PC-3 (cell line): ENCODE measurements at regions not wholly inside any gene's neighbourhood (a gene's known extent, or its start where the extent isn't known, plus 50 kb on each side); places are given as distances from the start of the nearest gene placed in this dataset.

Source experiments
- EZH2 ChIP-seq: fragments of 300-600 bp; sonication (generic); IDR thresholded peaks from one replicate; pipeline ENCODE4 v1.6.1; 2017; ENCODE audit warnings: antibody characterized with exemption, mild to moderate bottlenecking, low read length; ENCODE audit not compliant: unreplicated experiment
- EZH2phosphoT487 ChIP-seq: fragments of 300-600 bp; sonication (generic); IDR thresholded peaks from 2 replicates; pipeline ENCODE4 v1.6.1; 2018; ENCODE audit warnings: mild to moderate bottlenecking, antibody characterized with exemption, low read length, borderline replicate concordance
- TF ChIP-seq, protein P1 (sequence below): fragments of 300-600 bp; sonication (generic); conservative IDR thresholded peaks from 2 replicates; pipeline ENCODE4 v1.5.1; 2017; ENCODE audit warnings: antibody characterized with exemption, low read depth, mild to moderate bottlenecking, low read length

DNA sequence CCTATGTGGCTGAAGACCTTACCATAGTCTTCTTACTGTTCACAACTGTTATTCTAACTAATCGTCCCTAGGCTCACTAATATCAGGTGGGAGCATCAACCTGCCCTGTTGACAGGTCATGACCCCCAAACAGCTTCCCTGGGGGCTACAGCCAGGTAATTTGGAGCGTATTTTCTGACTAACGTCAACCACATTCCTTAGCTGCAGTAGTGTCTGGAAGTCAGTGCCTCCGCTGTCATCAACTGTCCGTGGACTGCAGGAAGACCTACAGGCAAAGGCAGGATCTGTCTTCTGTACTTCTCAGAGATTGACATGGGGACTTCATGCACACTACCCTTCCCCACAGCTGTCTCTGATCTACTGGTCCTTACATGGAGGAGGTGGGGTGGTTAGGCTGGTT, 456.9 kb downstream of the BCL11A start:
- TF ChIP-seq, protein P1, sequence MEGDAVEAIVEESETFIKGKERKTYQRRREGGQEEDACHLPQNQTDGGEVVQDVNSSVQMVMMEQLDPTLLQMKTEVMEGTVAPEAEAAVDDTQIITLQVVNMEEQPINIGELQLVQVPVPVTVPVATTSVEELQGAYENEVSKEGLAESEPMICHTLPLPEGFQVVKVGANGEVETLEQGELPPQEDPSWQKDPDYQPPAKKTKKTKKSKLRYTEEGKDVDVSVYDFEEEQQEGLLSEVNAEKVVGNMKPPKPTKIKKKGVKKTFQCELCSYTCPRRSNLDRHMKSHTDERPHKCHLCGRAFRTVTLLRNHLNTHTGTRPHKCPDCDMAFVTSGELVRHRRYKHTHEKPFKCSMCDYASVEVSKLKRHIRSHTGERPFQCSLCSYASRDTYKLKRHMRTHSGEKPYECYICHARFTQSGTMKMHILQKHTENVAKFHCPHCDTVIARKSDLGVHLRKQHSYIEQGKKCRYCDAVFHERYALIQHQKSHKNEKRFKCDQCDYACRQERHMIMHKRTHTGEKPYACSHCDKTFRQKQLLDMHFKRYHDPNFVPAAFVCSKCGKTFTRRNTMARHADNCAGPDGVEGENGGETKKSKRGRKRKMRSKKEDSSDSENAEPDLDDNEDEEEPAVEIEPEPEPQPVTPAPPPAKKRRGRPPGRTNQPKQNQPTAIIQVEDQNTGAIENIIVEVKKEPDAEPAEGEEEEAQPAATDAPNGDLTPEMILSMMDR, result no peak
- TF ChIP-seq EZH2 (no peak), EZH2phosphoT487 (no peak)
